Naive B cell (primary cell): ENCODE measurements at regions not wholly inside any gene's neighbourhood (a gene's known extent, or its start where the extent isn't known, plus 50 kb on each side); places are given as distances from the start of the nearest gene placed in this dataset.
"Not testable (repeated sequence)": the region's sequence is repeated elsewhere in the genome, so short reads cannot be mapped to it uniquely, and the experiment has no call there.

Experiments used
- ATAC-seq, 2 donors: fragments of 150-1000 bp; cut with Tn5 transposase; 2 replicates each; pipeline ENCODE4 v1.10.0; 2021; ENCODE audit warnings: low read depth in 2 of 2, mild to moderate bottlenecking in 2 of 2, moderate library complexity in 2 of 2
- DNase-seq: peaks from one replicate; pipeline ENCODE4 v3.0.0; 2022
- H3K27ac Mint-ChIP-seq, 6 donors: one replicate each; pipeline ENCODE4 v1.8.0; 2020 to 2022; ENCODE audit warnings: mild to moderate bottlenecking in 6 of 6, mixed read lengths in 6 of 6, moderate library complexity in 5 of 6, inconsistent platforms in 2 of 6
- H3K27me3 Mint-ChIP-seq, 3 donors: one replicate each; pipeline ENCODE4 v1.8.0; 2021 to 2022; ENCODE audit warnings: mixed read lengths in 3 of 3, mild to moderate bottlenecking in 1 of 3
- H3K36me3 Mint-ChIP-seq, 2 donors: one replicate each; pipeline ENCODE4 v1.8.0; 2020 to 2022; ENCODE audit warnings: mixed read lengths in 2 of 2, inconsistent platforms in 1 of 2, mild to moderate bottlenecking in 1 of 2
- H3K4me1 Mint-ChIP-seq, 3 donors: one replicate each; pipeline ENCODE4 v1.8.0; 2020 to 2022; ENCODE audit warnings: mixed read lengths in 3 of 3, inconsistent platforms in 1 of 3, mild to moderate bottlenecking in 1 of 3, moderate library complexity in 1 of 3
- H3K4me3 Mint-ChIP-seq, 8 donors: one replicate each; pipeline ENCODE4 v1.8.0; 2020 to 2022; ENCODE audit warnings: mild to moderate bottlenecking in 8 of 8, mixed read lengths in 8 of 8, moderate library complexity in 8 of 8, inconsistent platforms in 2 of 8
- H3K9me3 Mint-ChIP-seq, 7 donors: one replicate each; pipeline ENCODE4 v1.8.0; 2020 to 2022; ENCODE audit warnings: mixed read lengths in 7 of 7, mild to moderate bottlenecking in 5 of 7, inconsistent platforms in 2 of 7, moderate library complexity in 1 of 7

DNA sequence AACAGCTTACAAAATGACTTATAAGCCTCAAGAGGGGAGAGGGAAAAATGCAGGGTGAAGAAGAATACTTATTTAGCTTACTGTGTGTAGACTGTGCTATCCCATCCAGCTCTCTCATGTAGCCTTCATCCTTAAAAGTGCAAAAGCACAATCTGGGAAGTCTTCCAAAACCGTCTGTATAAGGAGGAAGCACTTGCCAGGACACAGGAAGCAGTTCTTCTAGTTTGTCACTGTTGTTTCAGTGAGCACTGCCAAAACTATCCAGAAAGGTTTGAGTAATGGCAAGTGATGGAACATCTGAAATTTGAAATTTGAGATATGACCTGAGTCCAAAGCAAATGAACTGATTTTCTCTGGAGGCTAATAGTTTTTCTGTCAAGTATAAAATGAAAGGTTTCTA is 140.8 kb upstream of the ISL1 start:
- H3K4me1 Mint-ChIP-seq, result no peaks in the 10 kb centered on the region
- no peaks in the 10 kb centered on the region for H3K36me3 Mint-ChIP-seq
- H3K27me3 Mint-ChIP-seq, result no peaks in the 10 kb centered on the region
- no peak for ATAC-seq
- no peak overlapping the region for H3K27ac Mint-ChIP-seq
- peaks cover 0 to 5% (median 0%) of the 10 kb centered on the region in 7 donors for H3K9me3 Mint-ChIP-seq
- no peak for DNase-seq
- H3K4me3 Mint-ChIP-seq, result no peak overlapping the region

DNA sequence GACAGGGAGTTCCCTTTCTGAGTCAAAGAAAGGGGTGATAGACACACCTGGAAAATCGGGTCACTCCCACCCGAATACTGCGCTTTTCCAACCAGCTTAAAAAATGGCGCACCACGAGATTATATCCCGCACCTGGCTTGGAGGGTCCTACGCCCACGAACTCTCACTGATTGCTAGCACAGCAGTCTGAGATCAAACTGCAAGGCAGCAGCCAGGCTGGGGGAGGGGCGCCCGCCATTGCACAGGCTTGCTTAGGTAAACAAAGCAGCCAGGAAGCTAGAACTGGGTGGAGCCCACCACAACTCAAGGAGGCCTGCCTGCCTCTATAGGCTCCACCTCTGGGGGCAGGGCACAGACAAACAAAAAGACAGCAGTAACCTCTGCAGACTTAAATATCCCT is 132.3 kb upstream of the ISL1 start:
- not testable (repeated sequence) for H3K9me3 Mint-ChIP-seq, H3K36me3 Mint-ChIP-seq, DNase-seq, H3K27me3 Mint-ChIP-seq, ATAC-seq, H3K4me1 Mint-ChIP-seq, H3K4me3 Mint-ChIP-seq, H3K27ac Mint-ChIP-seq

DNA sequence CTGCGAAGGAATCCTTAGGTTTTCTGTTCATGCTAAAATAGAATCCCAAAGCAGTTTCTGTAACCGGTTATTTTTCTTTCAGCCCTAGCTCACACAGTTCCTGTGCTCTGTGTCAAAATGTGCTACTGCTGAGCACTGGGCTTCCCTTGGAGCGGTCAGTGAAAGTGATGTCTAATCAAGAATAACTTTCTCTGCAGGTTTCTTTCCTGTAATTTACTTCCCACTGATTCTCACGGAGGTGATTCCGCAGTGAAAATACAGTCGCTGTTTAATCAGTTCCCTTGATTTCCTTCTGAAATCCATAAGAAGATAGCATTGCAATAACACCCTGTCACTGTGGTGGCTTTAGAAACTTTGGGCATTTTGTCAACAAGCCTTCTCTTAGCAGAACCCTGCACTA is 112.0 kb upstream of the ISL1 start:
- no peaks in the 10 kb centered on the region for H3K36me3 Mint-ChIP-seq
- H3K9me3 Mint-ChIP-seq, result peaks cover 0 to 11% (median 2%) of the 10 kb centered on the region in 7 donors
- H3K4me1 Mint-ChIP-seq, result no peaks in the 10 kb centered on the region
- DNase-seq (no peak), ATAC-seq (no peak)
- H3K27ac Mint-ChIP-seq, result no peak overlapping the region
- no peak overlapping the region for H3K4me3 Mint-ChIP-seq
- H3K27me3 Mint-ChIP-seq, result no peaks in the 10 kb centered on the region

DNA sequence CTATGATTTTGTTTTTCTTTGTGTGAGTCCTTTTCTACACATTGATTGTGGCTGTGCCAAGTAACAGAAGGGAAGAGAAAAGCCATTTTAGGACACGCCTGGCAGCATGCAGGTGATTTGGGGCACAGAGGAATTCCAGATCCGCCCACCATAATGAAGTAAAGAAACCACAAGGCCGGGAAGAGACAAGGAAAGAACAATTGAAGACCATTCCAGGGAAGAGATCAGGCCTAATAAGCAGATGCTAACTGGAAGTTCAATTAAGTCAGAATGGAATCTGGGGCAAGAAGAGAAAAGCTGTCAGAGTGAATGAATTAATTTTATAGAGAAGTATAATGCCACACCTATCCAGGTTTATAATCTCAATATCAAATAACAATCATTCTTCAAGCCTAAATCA is 110.2 kb upstream of the ISL1 start:
- H3K27me3 Mint-ChIP-seq, result no peaks in the 10 kb centered on the region

DNA sequence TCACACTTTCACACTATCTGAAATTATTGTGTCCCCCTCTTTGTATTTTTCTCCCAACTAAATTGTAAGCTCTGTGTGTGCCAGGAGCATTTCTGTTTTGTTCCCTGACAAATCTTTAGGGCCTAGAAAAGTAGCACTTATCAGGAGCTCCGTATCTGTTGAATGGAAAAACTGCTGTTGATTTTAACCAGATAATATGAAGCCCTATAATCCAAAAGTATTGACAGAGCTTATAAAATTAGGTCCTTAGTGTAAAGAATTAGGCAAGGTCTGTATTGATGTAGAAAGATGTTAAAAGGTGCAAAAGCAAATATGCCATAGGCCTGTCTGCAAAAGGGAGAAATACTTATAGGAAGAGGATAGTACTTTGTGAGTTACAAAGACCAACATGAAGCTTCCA is 109.4 kb upstream of the ISL1 start:
- H3K9me3 Mint-ChIP-seq, result peaks cover 0 to 11% (median 3%) of the 10 kb centered on the region in 7 donors
- H3K27ac Mint-ChIP-seq, result no peak overlapping the region
- ATAC-seq (no peak), DNase-seq (no peak)
- no peaks in the 10 kb centered on the region for H3K4me1 Mint-ChIP-seq
- H3K36me3 Mint-ChIP-seq, result no peaks in the 10 kb centered on the region
- H3K4me3 Mint-ChIP-seq, result no peak overlapping the region
- no peaks in the 10 kb centered on the region for H3K27me3 Mint-ChIP-seq

More for the DNA sequence above, 110.2 kb upstream of the ISL1 start:
- ATAC-seq (no peak), DNase-seq (no peak)
- Mint-ChIP-seq H3K9me3 (peaks cover 0 to 11% (median 0%) of the 10 kb centered on the region in 7 donors), H3K36me3 (no peaks in the 10 kb centered on the region), H3K27ac (no peak overlapping the region), H3K4me3 (no peak overlapping the region), H3K4me1 (no peaks in the 10 kb centered on the region)

DNA sequence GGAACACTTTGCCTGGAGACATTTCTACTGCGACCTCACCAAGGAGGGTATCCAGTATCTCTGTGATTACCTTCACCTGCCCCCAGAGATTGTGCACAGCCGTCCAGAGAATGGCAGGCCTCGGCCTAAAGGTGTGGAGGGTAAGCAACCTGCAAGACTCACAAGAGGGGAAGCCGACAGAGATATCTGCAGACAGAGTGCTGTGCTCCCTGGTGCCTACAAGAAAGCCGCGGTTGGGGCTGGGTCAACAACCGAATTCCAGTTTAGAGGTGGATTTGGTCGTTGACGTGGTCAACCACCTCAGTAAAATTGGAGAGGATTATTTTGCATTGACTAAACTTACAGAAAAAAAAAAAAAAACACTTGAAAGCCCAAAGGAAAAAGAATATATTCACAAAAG is 107.8 kb upstream of the ISL1 start:
- DNase-seq (no peak), ATAC-seq (no peak)
- Mint-ChIP-seq H3K4me1 (no peaks in the 10 kb centered on the region), H3K27ac (no peak overlapping the region), H3K4me3 (no peak overlapping the region), H3K36me3 (no peaks in the 10 kb centered on the region), H3K27me3 (no peaks in the 10 kb centered on the region), H3K9me3 (peaks cover 0 to 11% (median 6%) of the 10 kb centered on the region in 7 donors)

DNA sequence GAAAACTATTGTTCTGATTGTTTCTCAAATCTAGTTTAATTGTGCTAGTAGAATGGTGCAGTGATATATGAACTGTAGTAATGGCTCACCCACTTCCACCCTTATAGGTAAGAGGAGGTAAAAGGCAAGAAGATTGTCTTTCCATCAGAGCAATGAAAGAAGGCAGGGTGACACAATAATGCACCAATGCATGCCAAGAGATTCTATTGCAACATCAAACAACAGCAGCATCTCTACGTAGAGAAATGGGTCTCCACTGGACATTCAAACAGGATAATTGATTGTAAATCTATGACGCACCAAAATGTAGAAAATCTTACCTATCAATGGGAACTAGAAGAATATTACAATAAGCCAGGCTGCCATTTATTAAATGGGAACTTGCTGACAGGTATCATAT is 107.0 kb upstream of the ISL1 start:
- no peak for DNase-seq
- H3K9me3 Mint-ChIP-seq, result peaks cover 0 to 11% (median 6%) of the 10 kb centered on the region in 7 donors

DNA sequence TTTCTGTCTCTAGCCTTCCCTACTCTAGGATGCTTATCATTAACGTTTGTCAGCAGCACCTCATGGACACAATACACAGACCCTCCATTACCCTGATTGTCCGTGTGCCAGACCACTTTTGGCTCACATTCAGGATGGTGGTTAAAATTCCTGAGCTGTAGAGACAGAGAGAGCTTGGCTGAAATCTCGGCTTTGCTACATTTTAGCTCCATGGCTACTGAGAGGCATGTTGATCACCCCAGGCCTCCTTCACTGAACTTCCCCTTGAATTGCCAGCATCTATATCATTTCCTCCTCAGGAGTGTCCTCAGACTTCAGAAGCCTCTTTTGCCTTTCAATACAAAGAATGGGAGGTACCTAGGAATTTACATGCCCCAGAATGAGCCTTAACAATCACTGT is 104.7 kb upstream of the ISL1 start:
- DNase-seq (no peak), ATAC-seq (no peak)
- Mint-ChIP-seq H3K27ac (no peak overlapping the region), H3K36me3 (no peaks in the 10 kb centered on the region), H3K4me1 (no peaks in the 10 kb centered on the region), H3K9me3 (peaks cover 2 to 8% (median 6%) of the 10 kb centered on the region in 7 donors), H3K4me3 (no peak overlapping the region), H3K27me3 (no peaks in the 10 kb centered on the region)

More for the DNA sequence above, 107.0 kb upstream of the ISL1 start:
- no peaks in the 10 kb centered on the region for H3K36me3 Mint-ChIP-seq
- no peak overlapping the region for H3K4me3 Mint-ChIP-seq
- no peaks in the 10 kb centered on the region for H3K27me3 Mint-ChIP-seq
- no peaks in the 10 kb centered on the region for H3K4me1 Mint-ChIP-seq
- no peak for ATAC-seq
- no peak overlapping the region for H3K27ac Mint-ChIP-seq

DNA sequence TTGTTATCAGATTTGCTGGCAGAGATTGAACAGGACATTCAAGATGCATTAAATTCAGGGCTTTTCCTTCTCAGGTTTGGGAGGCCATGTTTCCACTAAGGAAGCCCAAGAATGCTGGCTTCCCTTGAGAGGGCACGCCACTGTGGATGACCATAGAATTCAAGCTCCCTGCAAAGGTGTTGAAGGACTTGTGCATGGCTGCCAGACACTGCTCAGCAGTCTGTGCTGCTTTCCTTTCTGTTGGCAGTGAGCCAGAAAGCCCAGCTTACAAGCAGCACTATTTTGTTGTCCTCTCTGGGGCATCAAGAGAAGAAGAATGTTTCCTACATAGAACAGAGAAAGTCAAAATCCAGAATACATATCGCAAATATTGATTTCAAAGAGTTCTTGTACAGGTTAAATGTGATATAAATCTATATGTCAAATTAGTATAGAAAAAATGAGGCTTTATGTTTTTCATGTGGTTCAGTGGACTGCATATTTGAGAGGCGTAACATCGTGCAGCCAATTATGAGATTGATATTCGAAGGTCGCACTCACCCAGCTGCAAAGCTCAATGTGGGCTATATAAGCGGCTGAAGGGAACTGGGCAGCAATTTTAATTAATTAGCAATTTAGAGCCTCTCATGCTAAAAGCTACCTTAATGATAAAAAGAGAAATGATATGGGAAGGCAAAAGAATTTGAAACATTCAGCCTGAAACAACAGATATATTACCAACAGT is 103.1 kb upstream of the ISL1 start:
- Mint-ChIP-seq H3K9me3 (peaks cover 2 to 8% (median 6%) of the 10 kb centered on the region in 7 donors), H3K27ac (no peak overlapping the region), H3K27me3 (no peaks in the 10 kb centered on the region), H3K4me1 (no peaks in the 10 kb centered on the region), H3K36me3 (no peaks in the 10 kb centered on the region), H3K4me3 (no peak overlapping the region)
- no peak for DNase-seq
- no peak for ATAC-seq

DNA sequence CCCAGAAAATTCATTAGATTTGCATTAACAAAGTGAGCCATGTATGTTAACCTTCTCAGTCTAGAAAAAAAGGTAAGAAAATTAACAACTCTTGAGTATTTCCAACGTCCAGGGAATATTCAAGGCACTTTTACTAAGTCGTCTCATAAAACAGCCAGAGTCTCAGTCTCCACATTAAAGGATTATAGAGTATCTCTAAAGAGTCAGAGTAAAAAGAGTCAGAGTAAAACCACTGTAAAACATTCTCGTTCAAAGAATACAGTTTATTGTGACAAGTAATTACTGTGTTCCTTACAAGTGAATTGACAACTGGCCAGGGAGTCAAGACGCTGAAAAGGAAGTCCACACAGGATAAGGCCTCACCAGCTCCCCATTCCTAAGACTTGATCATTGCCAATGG is 97.2 kb upstream of the ISL1 start:
- peaks cover 0 to 3% (median 0%) of the 10 kb centered on the region in 7 donors for H3K9me3 Mint-ChIP-seq
- no peaks in the 10 kb centered on the region for H3K4me1 Mint-ChIP-seq
- no peaks in the 10 kb centered on the region for H3K36me3 Mint-ChIP-seq
- no peak for DNase-seq
- H3K27ac Mint-ChIP-seq, result no peak overlapping the region
- no peaks in the 10 kb centered on the region for H3K27me3 Mint-ChIP-seq
- no peak overlapping the region for H3K4me3 Mint-ChIP-seq
- no peak for ATAC-seq

DNA sequence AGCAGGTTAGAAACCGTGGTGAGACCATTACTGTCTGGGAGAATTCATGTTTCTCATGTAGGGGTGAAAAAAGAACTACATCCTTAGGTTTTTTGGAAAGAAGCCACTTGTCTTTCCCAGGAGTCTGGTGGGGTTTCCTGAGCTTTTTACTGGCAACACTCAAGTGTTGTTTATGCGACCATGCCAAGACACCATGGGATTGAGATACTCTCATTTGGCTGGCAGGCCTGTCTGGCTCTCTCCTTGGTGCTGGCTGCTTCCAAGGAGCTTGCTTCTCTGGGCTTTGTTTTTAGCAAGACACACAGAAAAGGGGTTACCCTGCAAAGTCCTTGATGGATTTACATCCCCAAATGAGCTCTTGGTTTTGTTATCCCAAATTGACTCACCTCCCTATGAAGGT is 80.9 kb upstream of the ISL1 start:
- no peak for DNase-seq
- H3K27me3 Mint-ChIP-seq, result no peaks in the 10 kb centered on the region

DNA sequence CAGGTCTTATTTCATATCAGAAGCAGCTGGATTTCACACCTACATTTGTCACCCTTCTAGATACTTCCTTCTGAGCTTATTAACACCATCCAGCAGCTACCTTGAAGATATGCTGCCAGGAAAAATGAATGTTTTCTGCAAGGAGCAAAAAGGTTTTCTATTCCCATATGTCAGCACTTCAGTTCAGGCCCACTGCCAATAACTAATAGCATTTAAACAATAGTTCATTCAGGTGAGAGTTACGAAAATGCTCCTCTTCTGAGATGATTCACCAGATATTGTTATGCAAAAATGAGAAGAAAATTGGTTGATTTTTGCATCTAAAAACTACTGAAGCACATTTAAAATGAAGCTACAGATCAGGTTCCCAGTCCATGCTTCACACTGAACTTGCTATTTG is 56.4 kb upstream of the ISL1 start:
- DNase-seq (no peak), ATAC-seq (no peak)
- Mint-ChIP-seq H3K4me3 (no peak overlapping the region), H3K27me3 (no peaks in the 10 kb centered on the region), H3K9me3 (peaks cover 0 to 5% (median 1%) of the 10 kb centered on the region in 7 donors), H3K36me3 (no peaks in the 10 kb centered on the region), H3K27ac (no peak overlapping the region), H3K4me1 (no peaks in the 10 kb centered on the region)

More for the DNA sequence above, 80.9 kb upstream of the ISL1 start:
- no peaks in the 10 kb centered on the region for H3K36me3 Mint-ChIP-seq
- H3K27ac Mint-ChIP-seq, result no peak overlapping the region
- peaks cover 4 to 23% (median 11%) of the 10 kb centered on the region in 7 donors for H3K9me3 Mint-ChIP-seq
- ATAC-seq, result no peak
- no peaks in the 10 kb centered on the region for H3K4me1 Mint-ChIP-seq
- no peak overlapping the region for H3K4me3 Mint-ChIP-seq
